HG03060 (cell line): ENCODE measurements at regions not wholly inside any gene's neighbourhood (a gene's known extent, or its start where the extent isn't known, plus 50 kb on each side); places are given as distances from the start of the nearest gene placed in this dataset.
"Not testable (repeated sequence)": the region's sequence is repeated elsewhere in the genome, so short reads cannot be mapped to it uniquely, and the experiment has no call there.

ENCODE experiments used
- ATAC-seq: cut with Tn5 transposase; IDR thresholded peaks from one replicate; pipeline ENCODE4 v1.9.1; 2021; ENCODE audit warnings: low read depth, moderate number of reproducible peaks; ENCODE audit not compliant: unreplicated experiment

DNA sequence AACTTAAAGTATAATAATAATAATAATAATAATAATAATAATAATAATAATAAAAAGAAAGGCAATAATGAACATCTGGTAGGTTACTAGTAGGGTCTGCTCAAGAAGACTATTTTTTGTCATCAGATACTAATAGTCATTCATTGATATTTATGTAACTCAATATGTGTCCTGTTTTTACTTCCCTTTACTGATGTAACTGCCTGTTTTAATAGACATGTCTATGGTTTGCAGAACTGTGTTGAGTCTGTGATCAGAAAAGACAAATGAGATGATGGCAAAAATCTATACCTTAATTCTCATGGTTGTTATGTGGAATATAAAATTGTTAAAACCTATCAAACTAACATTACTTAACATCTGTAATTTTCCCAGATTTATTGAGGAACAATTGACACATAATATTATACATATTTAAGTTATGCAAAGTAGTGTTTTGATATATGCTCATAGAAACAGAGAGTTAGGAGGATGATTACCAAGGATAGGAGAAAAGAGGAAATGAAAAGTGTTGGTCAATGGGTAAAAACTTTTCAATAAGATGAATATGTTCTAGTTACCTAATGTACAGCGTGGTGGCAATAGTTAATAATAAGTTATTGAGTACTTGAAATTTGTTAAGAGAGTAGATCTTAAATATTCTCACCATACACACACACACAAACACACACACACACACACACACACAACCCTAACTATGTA, 699.4 kb downstream of the ZPLD1 start:
- peak; percentile 83 for ATAC-seq

DNA sequence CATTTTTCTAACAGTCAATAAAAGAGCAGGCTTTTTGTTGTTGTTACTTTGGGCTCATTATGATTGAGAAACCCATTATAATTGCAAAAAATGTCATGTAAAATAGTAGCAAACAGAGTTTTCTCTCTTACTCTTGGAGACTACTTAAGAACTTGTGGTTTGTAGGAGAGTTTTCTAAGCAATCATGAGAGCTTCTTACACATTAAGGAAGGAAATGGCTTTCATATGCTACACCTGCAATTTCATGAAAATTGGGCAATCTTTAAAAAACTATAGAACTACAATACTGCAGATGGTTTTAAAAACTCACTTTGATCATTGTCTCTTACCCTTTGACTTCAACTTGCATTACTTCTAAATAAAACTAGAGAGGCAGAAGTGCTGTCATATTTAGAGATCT, 701.8 kb downstream of the ZPLD1 start:
- ATAC-seq: no peak

DNA sequence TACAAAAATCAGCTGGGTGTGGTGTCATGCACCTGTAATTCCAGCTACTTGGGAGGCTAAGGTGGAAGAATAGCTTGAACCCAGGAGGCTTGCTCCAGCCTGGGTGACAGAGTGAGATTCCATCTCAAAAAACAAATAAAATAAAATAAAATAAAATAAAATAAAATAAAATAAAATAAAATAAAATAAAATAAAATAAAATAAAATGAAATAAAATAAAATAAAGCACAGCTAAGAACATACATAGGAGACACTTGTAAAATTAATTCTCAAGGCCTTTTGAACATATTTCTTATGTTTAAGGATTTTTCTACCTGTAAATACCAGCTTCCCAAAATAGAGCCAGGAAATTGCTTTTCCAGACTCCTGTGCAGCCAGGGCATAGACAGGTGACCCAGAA, 703.0 kb downstream of the ZPLD1 start:
- no peak for ATAC-seq

DNA sequence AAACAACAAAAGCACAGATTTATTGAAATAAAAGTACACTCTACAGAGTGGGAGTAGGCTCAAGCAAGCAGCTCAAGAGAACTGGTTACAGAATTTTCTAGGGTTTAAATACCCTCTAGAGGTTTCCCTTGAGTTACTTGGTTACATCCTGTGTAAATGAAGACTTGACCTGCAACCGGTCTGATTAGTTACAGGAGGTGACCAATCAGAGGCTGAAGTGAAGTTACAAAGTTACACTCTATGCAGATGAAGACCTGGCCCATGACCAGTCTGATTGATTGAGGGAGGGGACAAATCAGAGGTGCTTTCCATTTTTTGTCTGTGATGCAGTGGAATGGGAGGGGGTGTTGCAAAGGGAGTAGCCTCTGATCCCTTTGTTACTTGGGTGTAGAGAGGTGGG, 723.4 kb downstream of the ZPLD1 start:
- no peak for ATAC-seq

DNA sequence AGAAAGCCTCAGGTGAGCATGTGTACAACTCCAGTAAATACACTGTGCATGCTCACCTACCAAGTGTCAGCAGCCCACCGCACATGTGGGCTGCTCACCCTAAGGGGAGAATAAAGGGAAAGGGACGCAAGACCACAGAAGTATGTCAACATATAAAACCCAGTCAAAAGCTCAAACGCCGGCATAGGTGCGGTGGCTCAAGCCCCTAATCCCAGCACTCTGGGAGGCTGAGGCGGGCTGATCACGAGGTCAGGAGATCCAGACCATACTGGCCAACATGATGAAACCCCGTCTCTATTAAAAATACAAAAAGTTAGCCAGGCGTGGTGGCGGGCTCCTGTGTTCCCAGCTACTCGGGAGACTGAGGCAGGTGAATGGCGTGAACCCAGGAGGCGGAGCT, 732.1 kb downstream of the ZPLD1 start:
- no peak for ATAC-seq

DNA sequence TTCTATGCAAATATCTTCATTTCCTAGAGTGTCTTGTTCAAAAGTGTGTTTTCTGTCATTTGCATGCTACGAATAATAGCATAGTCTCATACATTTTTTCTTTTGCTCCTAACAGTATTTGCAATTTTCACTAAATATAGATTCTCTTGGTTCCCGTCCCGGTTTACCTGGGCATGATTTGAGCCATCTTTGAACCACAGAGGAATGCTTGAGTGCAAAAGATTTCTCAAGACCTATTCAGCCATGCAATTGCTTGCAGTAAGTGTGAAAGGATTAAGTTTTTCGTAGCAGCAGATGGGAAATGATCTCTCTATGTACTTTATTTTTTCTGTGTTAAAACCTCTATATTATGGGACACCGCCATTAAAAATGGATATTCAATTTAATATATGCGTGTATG, 733.0 kb downstream of the ZPLD1 start:
- ATAC-seq: no peak

DNA sequence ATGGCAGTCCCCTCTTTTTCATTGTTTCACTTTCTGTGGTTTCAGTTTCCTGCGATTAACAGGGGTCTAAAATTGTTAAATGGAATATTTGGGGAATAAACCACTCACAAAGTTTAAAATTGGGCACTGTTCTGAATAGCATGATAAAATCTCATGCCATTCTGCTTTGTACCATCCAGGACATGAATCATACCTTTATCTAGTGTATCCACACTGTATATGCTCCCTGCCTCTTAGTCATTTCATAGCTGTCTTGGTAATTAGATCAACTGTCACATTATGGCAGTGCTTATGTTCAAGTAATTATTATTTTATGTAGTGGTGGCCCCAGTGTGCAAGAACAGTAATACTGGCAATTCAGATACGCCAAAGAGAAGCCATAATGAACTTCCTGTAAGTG, 734.5 kb downstream of the ZPLD1 start:
- ATAC-seq: no peak

DNA sequence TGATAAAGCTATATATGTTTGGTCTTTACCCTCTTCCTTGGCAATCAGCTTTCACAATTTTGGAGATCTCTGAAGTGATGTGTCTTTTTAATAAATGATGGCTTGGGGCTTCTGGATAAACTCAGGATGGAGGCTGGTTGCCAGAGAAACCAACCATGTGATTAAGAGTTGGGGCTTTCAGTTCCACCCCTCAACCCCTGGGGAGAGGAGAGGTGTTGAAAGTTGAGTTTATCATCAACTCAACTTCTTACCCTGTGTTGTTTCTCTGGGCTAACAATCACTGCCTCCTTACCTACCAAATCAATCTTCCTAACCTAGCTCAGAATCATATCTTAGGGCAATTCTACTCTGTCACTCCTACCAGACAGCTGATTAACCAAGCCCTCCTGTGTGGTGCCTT, 735.8 kb downstream of the ZPLD1 start:
- ATAC-seq: peak; percentile 44

DNA sequence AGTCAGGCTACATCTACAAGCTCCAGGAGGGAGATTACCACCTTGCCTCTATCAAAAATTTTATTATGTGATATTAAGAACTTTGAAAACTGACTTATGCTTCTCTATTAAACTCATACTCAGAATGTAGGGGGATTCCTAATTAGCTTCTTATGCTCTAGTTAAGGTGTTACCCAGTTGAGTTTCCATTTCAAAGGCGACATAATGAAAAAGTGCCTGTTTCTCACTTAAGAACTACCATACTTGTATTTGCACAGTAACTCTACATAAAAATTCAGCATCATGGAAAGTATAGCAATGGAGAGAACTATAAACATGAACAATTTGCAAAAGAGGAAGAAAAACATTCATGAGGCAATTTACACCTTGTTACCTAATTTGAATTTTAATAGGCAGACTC, 739.1 kb downstream of the ZPLD1 start:
- ATAC-seq: no peak

DNA sequence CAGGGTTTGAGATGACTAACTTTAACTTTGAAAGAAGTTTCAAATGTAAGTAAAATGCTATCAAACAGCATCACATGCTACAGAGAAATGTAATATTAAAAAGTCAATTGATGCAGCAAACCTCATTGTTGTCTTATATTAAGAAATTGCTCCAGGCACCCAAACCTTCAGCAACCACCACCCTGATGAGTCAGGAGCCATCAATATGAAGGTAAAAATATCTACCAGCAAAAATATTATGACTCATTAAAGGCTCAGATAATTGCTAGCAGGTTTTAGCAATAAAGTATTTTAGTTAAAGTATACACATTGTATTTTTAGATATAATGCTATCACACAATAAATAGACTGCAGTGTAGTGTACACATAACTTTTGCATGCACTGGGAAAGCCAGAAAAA, 746.3 kb downstream of the ZPLD1 start:
- no peak for ATAC-seq

DNA sequence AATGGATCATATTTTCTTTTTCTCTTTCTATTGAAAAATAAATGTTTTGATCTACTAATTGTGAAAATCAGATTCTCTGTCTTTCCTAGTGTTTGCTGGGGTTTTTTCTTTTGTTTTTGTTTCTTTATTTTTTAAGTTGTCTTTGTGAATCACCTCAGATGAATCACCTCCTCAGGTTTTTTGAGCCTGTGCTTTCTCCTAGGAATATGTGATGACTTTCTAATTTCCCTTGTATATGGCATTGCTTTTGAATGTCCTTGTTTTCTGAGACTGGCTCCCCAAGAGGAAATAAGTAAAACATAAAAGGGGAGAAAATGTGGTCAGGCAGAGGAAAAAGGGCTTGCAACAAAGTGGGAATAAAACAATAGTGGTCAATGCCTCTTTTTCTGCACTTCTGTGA, 750.0 kb downstream of the ZPLD1 start:
- no peak for ATAC-seq

DNA sequence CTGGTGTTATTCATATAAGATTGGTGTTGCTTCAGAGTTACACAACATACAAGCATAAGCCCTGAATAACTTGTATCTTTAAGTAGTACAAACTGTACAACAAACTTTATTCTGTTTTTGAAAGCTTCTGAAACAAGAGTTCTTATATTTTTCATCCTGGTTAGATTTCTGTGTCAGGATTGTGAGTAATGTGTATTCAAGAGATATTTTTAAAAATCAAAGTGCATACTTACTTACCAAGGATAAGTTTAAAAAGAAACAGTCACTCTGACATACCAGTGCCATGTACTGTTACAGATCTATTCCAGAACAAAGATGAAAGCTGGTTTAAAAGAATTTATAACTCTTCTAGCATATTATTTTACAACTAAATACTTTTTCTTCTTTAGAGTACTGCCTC, 755.1 kb downstream of the ZPLD1 start:
- no peak for ATAC-seq

DNA sequence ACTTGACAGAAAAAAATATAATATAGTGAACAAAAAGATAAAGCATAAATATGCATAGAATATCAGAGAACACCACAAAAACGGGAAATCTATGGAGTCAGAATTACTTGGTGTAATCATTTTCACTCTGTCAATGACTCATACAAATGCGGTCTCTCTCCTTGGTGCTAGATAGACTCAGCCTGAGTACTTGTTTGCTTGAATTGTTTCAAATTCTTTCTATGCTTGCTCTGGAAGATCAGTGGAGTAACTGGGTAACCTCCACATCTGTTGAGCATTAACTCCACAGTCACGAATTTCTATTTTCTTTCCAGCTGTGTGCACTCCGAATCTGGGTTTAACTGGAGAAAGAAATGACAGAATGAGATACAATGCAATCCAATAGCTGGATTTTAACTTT, 760.4 kb downstream of the ZPLD1 start:
- ATAC-seq: no peak

DNA sequence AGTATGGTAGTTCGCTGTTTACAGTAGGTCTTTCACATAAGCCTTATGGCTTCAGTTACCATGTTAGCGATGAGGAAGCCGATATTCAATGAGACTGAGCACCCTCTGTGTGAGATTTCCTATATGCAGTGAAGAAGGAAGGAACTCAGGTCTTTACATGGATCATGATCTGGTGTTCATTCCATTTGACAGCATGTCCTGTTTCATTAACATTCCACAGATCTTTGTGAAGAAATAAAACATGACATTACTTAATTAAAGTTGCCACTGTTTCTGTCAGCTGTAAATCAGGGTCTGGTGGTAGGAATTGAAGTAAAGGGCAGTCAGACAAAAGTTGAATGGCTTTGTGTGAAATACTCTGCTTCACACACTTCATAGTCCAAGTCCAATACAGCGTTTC, 768.6 kb downstream of the ZPLD1 start:
- ATAC-seq: no peak

DNA sequence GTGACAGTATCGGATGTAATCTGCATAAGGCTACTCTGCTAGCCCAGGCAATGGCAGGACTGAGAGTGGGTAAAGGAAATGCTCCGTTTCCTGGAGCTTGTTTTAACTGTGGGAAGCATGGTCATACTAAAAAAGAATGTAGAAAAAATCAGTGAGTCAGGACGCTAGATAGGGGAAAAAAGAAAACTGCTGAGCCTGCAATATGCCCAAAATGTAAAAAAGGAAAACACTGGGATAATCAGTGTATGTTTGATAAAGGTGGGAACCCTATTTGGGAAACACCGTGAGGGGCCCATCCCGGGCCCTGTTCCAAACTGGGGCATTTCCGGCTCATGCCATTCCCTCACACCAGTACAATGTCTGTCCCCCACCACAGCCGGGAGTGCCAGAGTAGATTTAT, 775.8 kb downstream of the ZPLD1 start:
- no peak for ATAC-seq

DNA sequence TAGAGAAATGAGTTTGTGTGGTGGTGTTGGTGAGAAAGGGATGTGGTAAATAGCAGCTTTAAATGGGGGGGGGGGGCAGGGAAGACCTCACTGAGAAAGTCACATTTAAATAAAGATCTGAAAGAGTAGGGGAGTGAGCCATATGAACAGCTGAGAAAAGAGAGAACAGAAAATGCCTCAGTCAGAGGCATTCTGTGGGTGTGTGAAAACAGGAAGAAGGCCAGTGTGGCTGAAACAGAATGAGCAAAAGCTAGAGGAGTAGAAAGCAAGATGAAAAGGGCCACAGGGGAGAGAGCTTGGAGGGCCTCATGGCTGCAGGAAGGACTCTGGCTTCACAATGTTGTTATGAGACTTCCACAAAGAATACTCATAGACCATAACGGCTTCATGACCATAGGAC, 783.3 kb downstream of the ZPLD1 start:
- peak; percentile 100 for ATAC-seq

DNA sequence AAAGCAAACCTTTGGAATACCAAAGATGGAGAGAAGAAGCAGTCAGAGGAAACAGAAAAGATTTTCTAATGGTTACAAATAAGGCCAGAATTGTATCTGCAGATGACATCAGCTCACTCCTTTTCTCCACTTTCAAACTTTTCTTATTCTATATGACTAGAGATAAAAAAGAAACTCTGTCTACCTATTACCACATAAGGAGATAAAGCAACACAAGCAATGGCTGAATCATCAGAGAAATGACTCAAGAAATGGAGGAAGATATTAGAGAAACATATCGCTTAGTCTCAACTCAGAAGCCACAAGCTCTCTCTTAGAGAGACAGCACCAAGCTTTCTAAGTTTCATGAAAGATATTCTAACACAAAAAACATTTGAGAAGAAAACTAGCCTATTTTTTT, 784.0 kb downstream of the ZPLD1 start:
- no peak for ATAC-seq

DNA sequence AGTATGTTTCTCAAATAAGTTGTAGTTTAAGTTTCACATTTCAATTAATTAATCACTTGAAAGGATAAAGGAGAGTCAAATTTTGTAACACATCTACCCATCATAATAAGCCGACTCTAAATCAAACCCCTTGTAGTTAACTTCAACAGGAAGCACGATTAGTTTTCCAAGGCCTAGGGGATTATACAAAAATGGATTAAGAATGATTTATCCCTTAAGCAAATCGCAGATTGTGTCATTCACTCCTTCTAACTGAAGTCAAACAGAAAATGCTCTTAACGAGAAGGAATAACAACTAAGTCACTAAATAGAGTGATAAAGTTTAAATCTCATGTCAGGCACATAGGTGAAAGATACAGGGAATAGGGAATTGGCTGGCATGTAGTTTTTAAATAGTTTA, 792.8 kb downstream of the ZPLD1 start:
- ATAC-seq: no peak

DNA sequence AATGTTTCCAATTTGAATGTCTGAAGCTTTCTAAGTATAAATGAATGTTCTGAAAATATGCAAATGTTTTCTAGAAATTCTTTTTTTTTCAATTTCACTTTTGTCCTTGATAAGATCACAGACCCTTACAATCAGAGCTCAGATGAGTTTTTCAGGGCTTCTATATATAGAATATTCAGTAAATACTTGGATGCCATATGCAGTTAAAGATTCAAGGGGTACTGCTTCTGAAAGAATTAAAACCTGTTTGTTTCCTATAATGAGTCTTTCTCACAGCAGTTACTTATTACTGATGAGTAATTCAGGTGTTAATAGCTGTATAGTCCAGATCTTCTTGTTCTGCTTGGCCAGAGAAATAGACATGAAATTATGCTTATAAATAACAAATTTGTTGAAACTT, 812.6 kb downstream of the ZPLD1 start:
- ATAC-seq: no peak

DNA sequence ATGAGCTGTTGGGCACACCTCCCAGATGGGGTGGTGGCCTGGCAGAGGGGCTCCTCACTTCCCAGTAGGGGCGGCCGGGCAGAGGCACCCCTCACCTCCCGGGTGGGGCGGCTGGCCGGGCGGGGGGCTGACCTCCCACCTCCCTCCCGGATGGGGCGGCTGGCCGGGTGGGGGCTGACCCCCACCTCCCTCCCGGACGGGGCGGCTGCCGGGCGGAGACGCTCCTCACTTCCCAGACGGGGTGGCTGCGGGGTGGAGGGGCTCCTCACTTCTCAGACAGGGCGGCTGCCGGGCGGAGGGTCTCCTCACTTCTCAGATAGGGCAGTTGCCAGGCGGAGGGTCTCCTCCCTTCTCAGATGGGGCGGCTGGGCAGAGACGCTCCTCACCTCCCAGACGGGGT, 820.0 kb downstream of the ZPLD1 start:
- not testable (repeated sequence) for ATAC-seq

DNA sequence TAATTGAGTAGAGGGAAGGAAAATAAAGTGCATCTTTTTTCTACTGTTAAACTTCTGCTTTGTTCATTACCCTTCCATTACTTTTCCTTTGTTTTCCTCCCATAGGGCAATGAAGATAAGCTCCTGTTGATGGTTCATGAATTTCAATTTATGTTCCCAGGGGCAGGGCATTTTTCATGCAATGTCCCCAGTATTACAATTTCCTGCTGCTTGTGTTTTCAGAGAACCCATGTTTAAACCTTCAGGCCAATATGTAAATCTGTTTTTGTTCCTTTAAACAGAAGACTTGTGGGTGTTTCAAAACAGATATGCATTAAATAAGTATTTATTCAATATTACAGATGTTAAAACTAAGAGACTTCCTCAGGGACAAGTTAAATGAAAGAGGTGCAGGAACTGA, 834.5 kb downstream of the ZPLD1 start:
- no peak for ATAC-seq

DNA sequence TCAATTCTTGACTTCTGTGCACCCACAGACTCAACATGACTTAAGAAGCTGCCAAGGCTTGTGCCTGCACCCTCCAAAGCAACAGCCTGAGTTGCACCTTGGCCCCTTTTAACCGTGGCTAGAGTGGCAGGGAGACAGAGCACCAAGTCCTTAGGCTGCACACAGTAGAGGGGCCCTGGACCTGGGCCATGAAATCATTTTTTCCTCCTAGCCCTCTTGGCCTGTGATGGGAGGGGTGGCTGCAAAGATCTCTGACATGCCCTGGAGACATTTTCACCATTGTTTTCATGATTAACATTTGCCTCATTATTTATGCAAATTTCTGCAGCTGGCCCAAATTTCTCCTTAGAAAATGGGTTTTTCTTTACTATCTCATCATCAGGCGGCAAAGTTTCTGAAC, 836.8 kb downstream of the ZPLD1 start:
- no peak for ATAC-seq

DNA sequence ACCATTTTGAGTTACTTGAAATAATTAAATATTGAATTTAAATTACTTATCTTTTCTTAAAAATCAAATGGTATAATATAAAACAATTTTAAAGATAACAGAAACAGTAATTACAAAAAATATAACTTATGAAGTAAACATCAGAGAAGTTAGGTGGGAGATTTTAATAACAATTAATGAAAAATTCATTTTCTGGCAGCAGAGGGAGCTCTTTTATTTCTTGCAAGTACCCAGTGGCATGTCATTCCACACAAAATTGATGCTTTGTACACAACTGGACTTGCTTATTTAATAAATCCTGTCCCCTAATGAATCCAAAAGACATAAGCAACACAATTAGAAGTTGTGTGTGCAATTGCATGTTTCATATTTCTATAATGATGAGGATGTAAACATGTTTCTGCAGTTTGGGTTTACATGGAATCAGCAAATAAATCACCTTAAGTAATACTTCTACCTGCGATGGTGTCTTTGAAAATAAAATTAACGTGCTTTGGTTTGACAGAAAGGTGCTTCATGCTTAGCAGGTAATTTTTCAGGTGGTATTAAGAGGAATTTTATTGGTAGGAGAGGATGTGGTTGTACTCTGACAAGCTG, 861.3 kb downstream of the ZPLD1 start:
- ATAC-seq: no peak
